MM.1S (cell line): ENCODE measurements at regions not wholly inside any gene's neighbourhood (a gene's known extent, or its start where the extent isn't known, plus 50 kb on each side); places are given as distances from the start of the nearest gene placed in this dataset.

Experiments
- DNase-seq: peaks from one replicate; pipeline ENCODE4 v3.0.0-alpha.2; 2015
- H2AFZ ChIP-seq: fragments of 300-600 bp; sonication (generic); 2 replicates; pipeline ENCODE4 v1.6.0; 2016; ENCODE audit warnings: antibody characterized with exemption, low read length
- H3F3A ChIP-seq: fragments of 300-600 bp; sonication (generic); 2 replicates; pipeline ENCODE4 v1.6.1; 2016; ENCODE audit warnings: mild to moderate bottlenecking, antibody characterized with exemption, low read length, moderate library complexity, mixed read lengths; ENCODE audit not compliant: insufficient read depth
- H3K27ac ChIP-seq: fragments of 300-600 bp; sonication (generic); 2 replicates; pipeline ENCODE4 v1.5.1; 2016; ENCODE audit warnings: mild to moderate bottlenecking, low read length
- H3K27me3 ChIP-seq: fragments of 300-600 bp; sonication (generic); replicated peaks from 2 replicates; pipeline ENCODE4 v1.6.0; 2016; ENCODE audit warnings: low read length; ENCODE audit not compliant: insufficient read depth
- H3K36me3 ChIP-seq: fragments of 300-600 bp; sonication (generic); replicated peaks from 2 replicates; pipeline ENCODE4 v1.6.1; 2016; ENCODE audit warnings: mild to moderate bottlenecking, low read length, mixed read lengths; ENCODE audit not compliant: insufficient read depth
- H3K4me1 ChIP-seq: fragments of 300-600 bp; sonication (generic); 2 replicates; pipeline ENCODE4 v1.6.1; 2016; ENCODE audit warnings: low read length, mixed read lengths
- H3K4me2 ChIP-seq: fragments of 300-600 bp; sonication (generic); 2 replicates; pipeline ENCODE4 v1.6.0; 2016; ENCODE audit warnings: low read depth, low read length
- H3K4me3 ChIP-seq: fragments of 300-600 bp; sonication (generic); 2 replicates; pipeline ENCODE4 v1.5.1; 2016; ENCODE audit warnings: low read length, mixed read lengths
- H3K79me2 ChIP-seq: fragments of 300-600 bp; sonication (generic); 2 replicates; pipeline ENCODE4 v1.6.1; 2016; ENCODE audit warnings: mixed run types, low read length, mixed read lengths
- H3K9ac ChIP-seq: fragments of 300-600 bp; sonication (generic); 2 replicates; pipeline ENCODE4 v1.6.1; 2016; ENCODE audit warnings: low read length, mixed read lengths
- H3K9me2 ChIP-seq: fragments of 300-600 bp; sonication (generic); replicated peaks from 2 replicates; pipeline ENCODE4 v1.6.1; 2016; ENCODE audit warnings: mild to moderate bottlenecking, low read length, mixed read lengths; ENCODE audit not compliant: insufficient read depth
- H3K9me3 ChIP-seq: fragments of 300-600 bp; sonication (generic); replicated peaks from 2 replicates; pipeline ENCODE4 v1.6.1; 2016; ENCODE audit warnings: mild to moderate bottlenecking, low read length, mixed read lengths; ENCODE audit not compliant: insufficient read depth
- H4K20me1 ChIP-seq: fragments of 300-600 bp; sonication (generic); 2 replicates; pipeline ENCODE4 v1.6.1; 2016; ENCODE audit warnings: mild to moderate bottlenecking, low read length, moderate library complexity, mixed read lengths; ENCODE audit not compliant: insufficient read depth
- EZH2 ChIP-seq: fragments of 300-600 bp; sonication (generic); optimal IDR thresholded peaks from 2 replicates; pipeline ENCODE3; 2017; ENCODE audit warnings: low read depth, mild to moderate bottlenecking, antibody characterized with exemption, low read length, mixed read lengths
- EZH2phosphoT487 ChIP-seq: fragments of 300-600 bp; sonication (generic); IDR thresholded peaks from 2 replicates; pipeline ENCODE4 v1.6.1; 2018; ENCODE audit warnings: antibody characterized with exemption, low read length
- TF ChIP-seq, protein P1 (sequence below): fragments of 300-600 bp; sonication (generic); IDR thresholded peaks from 2 replicates; pipeline ENCODE4 v1.5.1; 2016; ENCODE audit warnings: antibody characterized with exemption, low read length, mixed read lengths

GRCh38 chr5:143972068-143972467, 160.1 kb downstream of the HMHB1 start:
- H3K27me3 ChIP-seq = no peaks in the 10 kb centered on the region
- no peak overlapping the region for H3K4me3 ChIP-seq
- H3K9me3 ChIP-seq = no peaks in the 10 kb centered on the region
- H2AFZ ChIP-seq = no peak overlapping the region
- no peaks in the 10 kb centered on the region for H3K9me2 ChIP-seq
- DNase-seq = no peak
- H3K36me3 ChIP-seq = no peaks in the 10 kb centered on the region
- TF ChIP-seq EZH2 = no peak
- TF ChIP-seq, protein P1, sequence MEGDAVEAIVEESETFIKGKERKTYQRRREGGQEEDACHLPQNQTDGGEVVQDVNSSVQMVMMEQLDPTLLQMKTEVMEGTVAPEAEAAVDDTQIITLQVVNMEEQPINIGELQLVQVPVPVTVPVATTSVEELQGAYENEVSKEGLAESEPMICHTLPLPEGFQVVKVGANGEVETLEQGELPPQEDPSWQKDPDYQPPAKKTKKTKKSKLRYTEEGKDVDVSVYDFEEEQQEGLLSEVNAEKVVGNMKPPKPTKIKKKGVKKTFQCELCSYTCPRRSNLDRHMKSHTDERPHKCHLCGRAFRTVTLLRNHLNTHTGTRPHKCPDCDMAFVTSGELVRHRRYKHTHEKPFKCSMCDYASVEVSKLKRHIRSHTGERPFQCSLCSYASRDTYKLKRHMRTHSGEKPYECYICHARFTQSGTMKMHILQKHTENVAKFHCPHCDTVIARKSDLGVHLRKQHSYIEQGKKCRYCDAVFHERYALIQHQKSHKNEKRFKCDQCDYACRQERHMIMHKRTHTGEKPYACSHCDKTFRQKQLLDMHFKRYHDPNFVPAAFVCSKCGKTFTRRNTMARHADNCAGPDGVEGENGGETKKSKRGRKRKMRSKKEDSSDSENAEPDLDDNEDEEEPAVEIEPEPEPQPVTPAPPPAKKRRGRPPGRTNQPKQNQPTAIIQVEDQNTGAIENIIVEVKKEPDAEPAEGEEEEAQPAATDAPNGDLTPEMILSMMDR = no peak
- no peak overlapping the region for H3K4me2 ChIP-seq
- H3K4me1 ChIP-seq = no peaks in the 10 kb centered on the region
- H3F3A ChIP-seq = no peaks in the 10 kb centered on the region
- no peaks in the 10 kb centered on the region for H4K20me1 ChIP-seq
- H3K79me2 ChIP-seq = no peaks in the 10 kb centered on the region
- H3K27ac ChIP-seq = no peak overlapping the region
- H3K9ac ChIP-seq = no peak overlapping the region

GRCh38 chr5:143976055-143976454, 164.1 kb downstream of the HMHB1 start:
- no peaks in the 10 kb centered on the region for H4K20me1 ChIP-seq

GRCh38 chr5:143977891-143978461, 166.0 kb downstream of the HMHB1 start:
- Histone ChIP-seq H3K9me3 (no peaks in the 10 kb centered on the region), H3K9ac (no peak overlapping the region), H4K20me1 (no peaks in the 10 kb centered on the region), H3K4me2 (no peak overlapping the region), H3K9me2 (no peaks in the 10 kb centered on the region), H3K36me3 (no peaks in the 10 kb centered on the region), H3K4me1 (peaks cover 6% of the 10 kb centered on the region), H3K27ac (no peak overlapping the region), H3K4me3 (no peak overlapping the region), H3K79me2 (no peaks in the 10 kb centered on the region), H3K27me3 (no peaks in the 10 kb centered on the region), H3F3A (no peaks in the 10 kb centered on the region), H2AFZ (no peak overlapping the region)
- DNase-seq = no peak
- TF ChIP-seq EZH2phosphoT487 (no peak), EZH2 (no peak)
- TF ChIP-seq, protein P1 = no peak

More at GRCh38 chr5:143976055-143976454, 164.1 kb downstream of the HMHB1 start:
- H3K79me2 ChIP-seq = no peaks in the 10 kb centered on the region
- no peaks in the 10 kb centered on the region for H3F3A ChIP-seq
- H3K9me2 ChIP-seq = no peaks in the 10 kb centered on the region
- H3K4me1 ChIP-seq = peaks cover 6% of the 10 kb centered on the region
- no peak overlapping the region for H3K4me2 ChIP-seq
- DNase-seq = no peak
- H3K36me3 ChIP-seq = no peaks in the 10 kb centered on the region
- no peak overlapping the region for H2AFZ ChIP-seq
- TF ChIP-seq, protein P1 = no peak
- TF ChIP-seq EZH2phosphoT487 (no peak), EZH2 (no peak)
- H3K9me3 ChIP-seq = no peaks in the 10 kb centered on the region
- H3K27ac ChIP-seq = no peak overlapping the region
- no peak overlapping the region for H3K9ac ChIP-seq
- H3K27me3 ChIP-seq = no peaks in the 10 kb centered on the region
- no peak overlapping the region for H3K4me3 ChIP-seq
